ENCODE measurements at regions not wholly inside any gene's neighbourhood (a gene's known extent, or its start where the extent isn't known, plus 50 kb on each side); places are given as distances from the start of the nearest gene placed in this dataset.
"Not testable (repeated sequence)": the region's sequence is repeated elsewhere in the genome, so short reads cannot be mapped to it uniquely, and the experiment has no call there.

- no peak overlapping the region for H3K4me3 ChIP-seq (ENCODE audit: low read length)
- TF ChIP-seq ZNF274 (IDR thresholded peaks at IDR 0.05; ENCODE audit: low read depth, low read length): no peak
Observed at GRCh38 chr15:67927501-67928168, 87.8 kb upstream of the RNU6-1 start.

DNA sequence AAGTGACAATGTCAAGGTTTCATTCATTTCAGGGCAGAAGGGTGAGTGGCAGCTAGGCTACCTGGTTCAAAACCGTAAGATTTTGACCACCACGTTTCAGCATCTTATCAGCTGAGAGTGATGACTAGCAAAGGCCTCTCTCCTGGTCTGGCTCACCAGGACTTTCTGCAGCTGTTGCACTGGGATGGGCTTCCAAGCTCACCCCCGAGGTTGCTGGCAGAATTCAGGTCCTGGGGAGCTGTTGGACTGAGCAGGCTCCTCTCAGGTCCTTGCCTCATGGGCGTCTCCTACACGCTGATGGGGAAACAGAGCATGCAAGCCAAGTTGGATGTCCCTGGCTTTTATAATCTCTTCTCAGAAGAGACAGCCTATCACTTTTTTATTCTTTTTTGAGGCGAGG lies 88.8 kb upstream of the RNU6-1 start:
- no peak overlapping the region for H3K4me3 ChIP-seq (ENCODE audit: low read length)
- TF ChIP-seq ZNF274 (IDR thresholded peaks at IDR 0.05; ENCODE audit: low read depth, low read length): no peak

GRCh38 chr15:67930720-67931119 lies 90.9 kb upstream of the RNU6-1 start:
- H3K4me3 ChIP-seq (ENCODE audit: low read length): no peak overlapping the region
- TF ChIP-seq ZNF274 (IDR thresholded peaks at IDR 0.05; ENCODE audit: low read depth, low read length): no peak

- TF ChIP-seq ZNF274 (IDR thresholded peaks at IDR 0.05; ENCODE audit: low read depth, low read length): no peak
- no peak overlapping the region for H3K4me3 ChIP-seq (ENCODE audit: low read length)
Observed at GRCh38 chr15:67931861-67932260, 92.0 kb upstream of the RNU6-1 start.

- not testable (repeated sequence) for H3K4me3 ChIP-seq (ENCODE audit: low read length)
Observed at GRCh38 chr15:67934126-67934525, 94.3 kb upstream of the RNU6-1 start.

- no peak overlapping the region for H3K4me3 ChIP-seq (ENCODE audit: low read length)
- TF ChIP-seq ZNF274 (IDR thresholded peaks at IDR 0.05; ENCODE audit: low read depth, low read length): no peak
Observed at GRCh38 chr15:67935244-67935643, 95.4 kb upstream of the RNU6-1 start.

- H3K4me3 ChIP-seq (ENCODE audit: low read length): no peak overlapping the region
Observed at GRCh38 chr15:67936258-67936657, 96.4 kb upstream of the RNU6-1 start.

DNA sequence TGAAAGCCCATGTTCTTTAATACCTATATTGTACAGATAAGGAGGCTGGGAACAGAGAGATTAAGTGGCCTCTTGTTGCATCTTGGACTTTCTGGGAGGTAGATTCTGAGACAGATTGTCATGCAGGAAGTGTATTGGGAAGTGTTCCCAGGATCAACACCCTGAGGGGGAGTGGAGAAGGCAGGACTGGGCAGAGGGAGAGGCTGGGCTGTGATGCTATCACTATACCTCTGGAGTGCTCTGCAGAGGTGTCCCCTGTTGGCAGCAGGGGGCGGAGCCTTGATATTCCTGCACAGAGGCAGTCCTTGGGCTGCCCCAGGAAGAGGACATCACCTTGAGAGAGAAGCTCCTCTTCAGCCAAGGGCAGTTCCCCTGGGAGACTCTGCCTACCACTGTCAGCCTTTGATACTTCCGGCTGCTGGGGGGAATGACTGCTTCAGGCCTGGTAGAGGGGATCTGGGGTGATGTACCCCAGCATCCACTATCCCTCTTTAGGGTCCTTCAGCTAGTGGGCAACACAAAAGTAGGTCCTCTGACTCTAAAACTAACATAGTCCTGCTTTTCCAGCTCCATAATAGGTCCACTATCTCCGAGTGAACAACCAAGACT lies 97.4 kb upstream of the RNU6-1 start:
- TF ChIP-seq ZNF274 (IDR thresholded peaks at IDR 0.05; ENCODE audit: low read depth, low read length): no peak
- H3K4me3 ChIP-seq (ENCODE audit: low read length): no peak overlapping the region

More at GRCh38 chr15:67936258-67936657, 96.4 kb upstream of the RNU6-1 start:
- TF ChIP-seq ZNF274 (IDR thresholded peaks at IDR 0.05; ENCODE audit: low read depth, low read length): no peak

GRCh38 chr15:67939179-67939578 lies 99.3 kb upstream of the RNU6-1 start:
- not testable (repeated sequence) for H3K4me3 ChIP-seq (ENCODE audit: low read length)

GRCh38 chr15:67939588-67940323 lies 99.9 kb upstream of the RNU6-1 start:
- H3K4me3 ChIP-seq (ENCODE audit: low read length): not testable (repeated sequence)

- H3K4me3 ChIP-seq (ENCODE audit: low read length): no peak overlapping the region
- TF ChIP-seq ZNF274 (IDR thresholded peaks at IDR 0.05; ENCODE audit: low read depth, low read length): no peak
Observed at GRCh38 chr15:67940324-67940719, 100.5 kb upstream of the RNU6-1 start.

DNA sequence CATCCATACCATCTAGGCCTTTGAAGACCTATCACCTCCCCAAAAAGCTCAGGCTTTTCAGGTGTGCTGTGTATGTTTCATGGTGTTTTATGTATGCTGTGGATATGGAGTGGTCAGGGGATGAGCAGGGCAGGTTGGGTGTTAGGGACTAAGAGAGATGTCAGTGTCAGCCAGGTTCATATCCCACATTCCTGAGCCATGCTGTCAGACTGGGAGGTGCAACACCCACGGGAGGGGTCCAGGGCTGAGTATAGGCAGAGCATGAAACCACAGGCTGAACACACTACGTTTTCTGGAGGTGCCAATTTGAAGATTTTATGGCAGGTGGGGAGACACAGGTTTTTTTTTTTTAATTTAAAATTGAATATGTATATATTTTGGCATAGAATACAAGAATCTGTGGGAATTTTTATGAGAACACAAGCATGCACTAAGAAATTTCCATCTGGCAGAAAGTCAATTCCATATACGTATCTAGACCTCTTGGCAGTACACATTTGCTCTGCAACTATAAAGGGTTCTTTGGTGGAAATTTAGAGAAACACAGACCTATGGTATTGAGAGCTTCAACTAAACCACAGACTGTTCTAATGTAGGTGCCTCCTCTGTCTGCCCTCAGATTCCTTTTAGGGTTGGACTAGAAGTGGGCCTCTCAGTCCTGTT lies 101.9 kb upstream of the RNU6-1 start:
- no peak overlapping the region for H3K4me3 ChIP-seq (ENCODE audit: low read length)
- TF ChIP-seq ZNF274 (IDR thresholded peaks at IDR 0.05; ENCODE audit: low read depth, low read length): no peak

DNA sequence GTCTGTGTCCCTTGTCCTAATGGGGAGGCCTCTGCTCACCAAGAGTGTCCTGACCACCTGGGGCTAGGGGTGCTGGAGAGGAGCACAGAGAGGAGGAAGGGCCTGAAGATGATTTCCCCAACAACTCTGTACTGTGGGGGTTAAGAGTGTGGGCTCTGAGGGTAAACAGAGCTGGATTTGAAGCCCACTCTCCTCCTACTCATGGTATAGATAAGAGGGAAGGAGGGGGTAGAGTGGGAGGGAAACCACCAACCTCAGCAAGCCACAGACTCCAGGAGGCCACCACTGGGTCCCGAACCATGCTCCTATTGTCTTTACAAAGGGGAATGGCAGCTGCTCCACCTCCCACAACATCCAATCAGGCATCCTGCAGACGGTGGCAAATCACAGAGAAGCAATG lies 103.6 kb upstream of the RNU6-1 start:
- no peak for TF ChIP-seq ZNF274 (IDR thresholded peaks at IDR 0.05; ENCODE audit: low read depth, low read length)
- H3K4me3 ChIP-seq (ENCODE audit: low read length): no peak overlapping the region

GRCh38 chr15:67944010-67944641 lies 104.3 kb upstream of the RNU6-1 start:
- no peak for TF ChIP-seq ZNF274 (IDR thresholded peaks at IDR 0.05; ENCODE audit: low read depth, low read length)
- H3K4me3 ChIP-seq (ENCODE audit: low read length): no peak overlapping the region

All from GM08714 (cell line).